ENCODE measurements at regions not wholly inside any gene's neighbourhood (a gene's known extent, or its start where the extent isn't known, plus 50 kb on each side); places are given as distances from the start of the nearest gene placed in this dataset.

GRCh38 chr15:39453620-39454019 is 127.3 kb upstream of the THBS1 start:
- TF ChIP-seq TMF1 (CRISPR knock-in tag; IDR thresholded peaks at IDR 0.05; ENCODE audit: low read depth): no peak
- TF ChIP-seq EP300 (IDR thresholded peaks at IDR 0.05; ENCODE audit: low read depth in 2 of 2, low read length in 2 of 2): no peak
- no peak for TF ChIP-seq EP300 (CRISPR knock-in tag; IDR thresholded peaks at IDR 0.05; ENCODE audit: borderline replicate concordance)
